HepG2 (cell line): ENCODE measurements at regions not wholly inside any gene's neighbourhood (a gene's known extent, or its start where the extent isn't known, plus 50 kb on each side); places are given as distances from the start of the nearest gene placed in this dataset.

Source experiments
- BATF2 ChIP-seq: sonication (generic); formaldehyde crosslinking; IDR thresholded peaks from 2 replicates; pipeline ENCODE4 v1.8.0; 2022; ENCODE audit warnings: mild to moderate bottlenecking, missing genetic modification reagents, moderate library complexity
- GZF1 ChIP-seq: sonication (generic); formaldehyde crosslinking; IDR thresholded peaks from 2 replicates; pipeline ENCODE4 v1.5.1; 2020; ENCODE audit warnings: mild to moderate bottlenecking, missing genetic modification reagents
- KDM3A ChIP-seq: IDR thresholded peaks from 2 replicates; pipeline ENCODE4 v1.6.1; 2018; ENCODE audit warnings: low read depth, missing compliant biosample characterization
- NCOA1 ChIP-seq: sonication (generic); formaldehyde crosslinking; IDR thresholded peaks from 2 replicates; pipeline ENCODE4 v1.9.0; 2021; ENCODE audit warnings: missing genetic modification reagents
- PAXIP1 ChIP-seq: sonication (generic); formaldehyde crosslinking; conservative IDR thresholded peaks from 2 replicates; pipeline ENCODE4 v1.4.0; 2020; ENCODE audit warnings: mild to moderate bottlenecking, missing genetic modification reagents, moderate library complexity
- SMC3 ChIP-seq: IDR thresholded peaks from 2 replicates; pipeline ENCODE4 v1.6.1; 2011; ENCODE audit warnings: low read length, improper control_type of control experiment
- SOX6 ChIP-seq, 2 experiments: fragments of 450-650 bp in 1 of 2; sonication (generic) in 1 of 2; formaldehyde crosslinking in 1 of 2; IDR thresholded peaks; 2 replicates each; pipeline versions ENCODE4 v1.4.0 to v1.6.1; 2017 to 2020; ENCODE audit warnings: antibody characterized with exemption in 1 of 2, mild to moderate bottlenecking in 1 of 2, missing genetic modification reagents in 1 of 2
- ZNF460 ChIP-seq: sonication (generic); formaldehyde crosslinking; IDR thresholded peaks from 2 replicates; pipeline ENCODE4 v1.5.1; 2020; ENCODE audit warnings: missing genetic modification reagents, mild to moderate bottlenecking, borderline replicate concordance
- ZNF552 ChIP-seq: sonication (generic); formaldehyde crosslinking; IDR thresholded peaks from 2 replicates; pipeline ENCODE4 v1.9.0; 2022; ENCODE audit warnings: missing genetic modification reagents, mild to moderate bottlenecking, borderline replicate concordance
- ZNF777 ChIP-seq: sonication (generic); formaldehyde crosslinking; IDR thresholded peaks from 2 replicates; pipeline ENCODE4 v1.4.0; 2020; ENCODE audit warnings: missing genetic modification reagents
- ZNF781 ChIP-seq: sonication (generic); formaldehyde crosslinking; IDR thresholded peaks from 2 replicates; pipeline ENCODE4 v1.5.1; 2020; ENCODE audit warnings: borderline replicate concordance, mild to moderate bottlenecking, missing genetic modification reagents; ENCODE audit errors: not compliant biosample characterization
- ZNF782 ChIP-seq: sonication (generic); formaldehyde crosslinking; IDR thresholded peaks from 2 replicates; pipeline ENCODE4 v1.4.0; 2020; ENCODE audit warnings: missing genetic modification reagents, mild to moderate bottlenecking, borderline replicate concordance
- ZNF800 ChIP-seq: sonication (generic); formaldehyde crosslinking; IDR thresholded peaks from 2 replicates; pipeline ENCODE4 v1.4.0; 2020; ENCODE audit warnings: missing genetic modification reagents
- TF ChIP-seq, protein P1 (sequence below): IDR thresholded peaks from 2 replicates; pipeline ENCODE4 v1.6.1; 2016
- TF ChIP-seq, protein P2 (sequence below): sonication (generic); formaldehyde crosslinking; IDR thresholded peaks from 2 replicates; pipeline ENCODE4 v1.5.1; 2020; ENCODE audit warnings: mild to moderate bottlenecking, missing genetic modification reagents, moderate library complexity
- TF ChIP-seq, protein P3 (sequence below): sonication (generic); formaldehyde crosslinking; IDR thresholded peaks from 2 replicates; pipeline ENCODE4 v1.5.0; 2020; ENCODE audit warnings: missing genetic modification reagents, mild to moderate bottlenecking, borderline replicate concordance

DNA sequence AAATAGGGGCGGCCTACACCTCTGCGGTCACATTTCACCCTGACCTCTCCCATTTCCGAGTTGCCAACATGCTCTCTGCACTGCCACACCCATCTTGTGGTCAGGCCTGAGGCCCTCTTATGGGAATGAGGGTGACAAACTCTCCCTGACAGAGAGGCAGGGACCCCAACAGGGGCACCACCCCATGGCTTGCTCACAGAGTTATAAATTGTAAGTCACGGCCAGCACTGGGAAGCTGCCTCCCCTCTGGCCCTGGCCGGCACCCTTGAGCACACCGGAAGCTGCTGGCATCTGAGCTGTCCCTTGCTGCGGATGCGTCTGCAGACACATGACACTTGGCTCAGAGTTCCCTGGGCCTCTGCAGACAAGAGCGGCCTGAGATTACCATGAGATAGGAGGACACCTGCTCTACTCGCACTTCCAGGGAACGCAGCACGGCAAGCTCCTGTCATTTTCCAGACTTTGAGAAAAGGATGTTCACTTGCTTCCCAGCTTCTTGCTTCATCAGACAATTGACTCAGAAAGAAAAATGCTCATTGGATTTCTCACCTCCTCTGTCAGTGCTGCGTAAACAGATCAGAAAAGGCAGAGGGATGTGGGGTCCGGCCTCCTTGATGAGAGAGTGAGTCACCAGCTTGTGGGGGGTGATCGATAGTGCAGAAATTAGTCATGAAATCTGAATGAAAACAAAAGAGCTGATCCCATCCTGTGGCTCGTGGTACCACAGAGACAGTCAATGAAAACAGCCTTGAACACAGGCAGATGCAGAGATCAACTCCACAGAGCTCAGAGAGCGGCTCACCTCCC lies 269.8 kb downstream of the SYK start (continued):
- TF ChIP-seq, protein P1, sequence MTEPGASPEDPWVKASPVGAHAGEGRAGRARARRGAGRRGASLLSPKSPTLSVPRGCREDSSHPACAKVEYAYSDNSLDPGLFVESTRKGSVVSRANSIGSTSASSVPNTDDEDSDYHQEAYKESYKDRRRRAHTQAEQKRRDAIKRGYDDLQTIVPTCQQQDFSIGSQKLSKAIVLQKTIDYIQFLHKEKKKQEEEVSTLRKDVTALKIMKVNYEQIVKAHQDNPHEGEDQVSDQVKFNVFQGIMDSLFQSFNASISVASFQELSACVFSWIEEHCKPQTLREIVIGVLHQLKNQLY (CRISPR knock-in tag): no peak
- TF ChIP-seq ZNF782 (CRISPR knock-in tag) (no peak), KDM3A (CRISPR knock-in tag) (no peak), GZF1 (CRISPR knock-in tag) (0 out of 2 replicates have a peak, but pooled peaks have one; percentile 64), SMC3 (no peak), ZNF460 (CRISPR knock-in tag) (no peak), PAXIP1 (CRISPR knock-in tag) (no peak), ZNF781 (CRISPR knock-in tag) (peak; percentile 62), ZNF777 (CRISPR knock-in tag) (no peak), ZNF800 (0 out of 2 replicates have a peak, but pooled peaks have one; percentile 36), NCOA1 (CRISPR knock-in tag) (no peak), SOX6 (IDR thresholded peaks at IDR 0.05) (no peak), SOX6 (CRISPR knock-in tag; IDR thresholded peaks at IDR 0.05) (peak; percentile 65), ZNF552 (CRISPR knock-in tag) (no peak; the same call in 1 of the 2 replicates), BATF2 (CRISPR knock-in tag) (no peak)
- TF ChIP-seq, protein P2, sequence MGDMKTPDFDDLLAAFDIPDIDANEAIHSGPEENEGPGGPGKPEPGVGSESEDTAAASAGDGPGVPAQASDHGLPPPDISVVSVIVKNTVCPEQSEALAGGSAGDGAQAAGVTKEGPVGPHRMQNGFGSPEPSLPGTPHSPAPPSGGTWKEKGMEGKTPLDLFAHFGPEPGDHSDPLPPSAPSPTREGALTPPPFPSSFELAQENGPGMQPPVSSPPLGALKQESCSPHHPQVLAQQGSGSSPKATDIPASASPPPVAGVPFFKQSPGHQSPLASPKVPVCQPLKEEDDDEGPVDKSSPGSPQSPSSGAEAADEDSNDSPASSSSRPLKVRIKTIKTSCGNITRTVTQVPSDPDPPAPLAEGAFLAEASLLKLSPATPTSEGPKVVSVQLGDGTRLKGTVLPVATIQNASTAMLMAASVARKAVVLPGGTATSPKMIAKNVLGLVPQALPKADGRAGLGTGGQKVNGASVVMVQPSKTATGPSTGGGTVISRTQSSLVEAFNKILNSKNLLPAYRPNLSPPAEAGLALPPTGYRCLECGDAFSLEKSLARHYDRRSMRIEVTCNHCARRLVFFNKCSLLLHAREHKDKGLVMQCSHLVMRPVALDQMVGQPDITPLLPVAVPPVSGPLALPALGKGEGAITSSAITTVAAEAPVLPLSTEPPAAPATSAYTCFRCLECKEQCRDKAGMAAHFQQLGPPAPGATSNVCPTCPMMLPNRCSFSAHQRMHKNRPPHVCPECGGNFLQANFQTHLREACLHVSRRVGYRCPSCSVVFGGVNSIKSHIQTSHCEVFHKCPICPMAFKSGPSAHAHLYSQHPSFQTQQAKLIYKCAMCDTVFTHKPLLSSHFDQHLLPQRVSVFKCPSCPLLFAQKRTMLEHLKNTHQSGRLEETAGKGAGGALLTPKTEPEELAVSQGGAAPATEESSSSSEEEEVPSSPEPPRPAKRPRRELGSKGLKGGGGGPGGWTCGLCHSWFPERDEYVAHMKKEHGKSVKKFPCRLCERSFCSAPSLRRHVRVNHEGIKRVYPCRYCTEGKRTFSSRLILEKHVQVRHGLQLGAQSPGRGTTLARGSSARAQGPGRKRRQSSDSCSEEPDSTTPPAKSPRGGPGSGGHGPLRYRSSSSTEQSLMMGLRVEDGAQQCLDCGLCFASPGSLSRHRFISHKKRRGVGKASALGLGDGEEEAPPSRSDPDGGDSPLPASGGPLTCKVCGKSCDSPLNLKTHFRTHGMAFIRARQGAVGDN (CRISPR knock-in tag): peak; percentile 98
- TF ChIP-seq, protein P3, sequence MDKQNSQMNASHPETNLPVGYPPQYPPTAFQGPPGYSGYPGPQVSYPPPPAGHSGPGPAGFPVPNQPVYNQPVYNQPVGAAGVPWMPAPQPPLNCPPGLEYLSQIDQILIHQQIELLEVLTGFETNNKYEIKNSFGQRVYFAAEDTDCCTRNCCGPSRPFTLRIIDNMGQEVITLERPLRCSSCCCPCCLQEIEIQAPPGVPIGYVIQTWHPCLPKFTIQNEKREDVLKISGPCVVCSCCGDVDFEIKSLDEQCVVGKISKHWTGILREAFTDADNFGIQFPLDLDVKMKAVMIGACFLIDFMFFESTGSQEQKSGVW (CRISPR knock-in tag): no peak
